ENCODE measurements at regions not wholly inside any gene's neighbourhood (a gene's known extent, or its start where the extent isn't known, plus 50 kb on each side); places are given as distances from the start of the nearest gene placed in this dataset.

DNA sequence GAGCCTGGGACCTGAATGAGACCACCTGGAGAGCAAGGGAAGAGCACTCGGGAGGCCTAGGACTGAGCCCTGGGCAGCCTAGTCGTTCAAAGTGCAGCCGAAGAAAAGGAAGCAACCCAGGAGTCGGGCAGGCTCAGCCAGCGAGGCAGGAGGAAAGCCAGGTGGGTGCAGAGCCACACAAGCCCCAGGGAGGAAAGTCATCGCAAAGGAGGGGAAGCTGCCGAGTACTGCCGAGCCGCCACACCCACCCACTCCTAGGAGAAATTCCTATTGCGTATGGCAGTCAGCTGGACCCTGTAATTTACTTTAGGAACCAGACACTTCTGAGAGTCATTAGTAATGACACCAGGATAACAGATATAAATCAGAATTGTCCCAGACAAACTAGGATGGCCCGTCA, 187.6 kb downstream of the KATNIP start:
- Mint-ChIP-seq H3K4me3 (no peak overlapping the region), H3K9me3 (no peaks in the 10 kb centered on the region), H3K27me3 (no peaks in the 10 kb centered on the region), H3K4me1 (ENCODE audit: low read depth in 2 of 2) (peaks cover 0 to 3% of the 10 kb centered on the region in 2 donors), H3K27ac (no peak overlapping the region), H3K36me3 (peaks cover 5% of the 10 kb centered on the region)
- DNase-seq (ENCODE audit: low spot score) (no peak), ATAC-seq (no peak)

Data from natural killer cell treated with Interleukin-12 subunit alpha and Interleukin-12 subunit beta and Interleukin-15 and Interleukin-18, amount 100 ng/mL, for 72 hours (primary cell).